Choroid plexus epithelial cell (primary cell): ENCODE measurements at regions not wholly inside any gene's neighbourhood (a gene's known extent, or its start where the extent isn't known, plus 50 kb on each side); places are given as distances from the start of the nearest gene placed in this dataset.

ENCODE experiments used
- DNase-seq: peaks from one replicate; pipeline ENCODE4 v3.0.0-alpha.2; 2010; ENCODE audit warnings: low read depth
- H3K4me3 ChIP-seq: 2 replicates; pipeline ENCODE4 v1.5.1; 2011; ENCODE audit warnings: low read depth, mild to moderate bottlenecking, control low read depth, low read length, moderate library complexity
- TF ChIP-seq, protein P1 (sequence below): conservative IDR thresholded peaks from 2 replicates; pipeline ENCODE4 v1.5.1; 2011; ENCODE audit warnings: low read depth, mild to moderate bottlenecking, control low read depth, inconsistent platforms, low read length, moderate library complexity

DNA sequence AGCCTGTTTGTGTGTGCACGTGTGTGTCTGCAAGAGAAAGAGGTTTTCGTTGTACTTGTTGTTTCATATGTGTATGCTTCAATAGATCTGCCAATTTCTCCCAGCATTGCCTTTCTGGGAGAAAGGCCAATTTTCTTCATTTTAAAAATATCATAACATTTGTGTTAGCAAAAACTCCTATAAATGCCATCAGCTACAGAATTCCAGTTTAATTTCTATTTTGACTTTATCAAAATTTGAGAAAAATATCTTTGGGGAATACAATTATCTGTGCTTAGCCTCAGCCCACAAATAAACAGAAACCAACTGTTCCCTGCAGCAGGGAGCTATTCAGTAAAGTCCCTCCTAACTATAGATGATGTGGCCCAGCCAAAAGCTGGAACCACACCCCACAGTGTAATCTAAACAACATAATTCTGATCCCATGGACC is 68.3 kb upstream of the MGMT start:
- no peak overlapping the region for H3K4me3 ChIP-seq
- TF ChIP-seq, protein P1, sequence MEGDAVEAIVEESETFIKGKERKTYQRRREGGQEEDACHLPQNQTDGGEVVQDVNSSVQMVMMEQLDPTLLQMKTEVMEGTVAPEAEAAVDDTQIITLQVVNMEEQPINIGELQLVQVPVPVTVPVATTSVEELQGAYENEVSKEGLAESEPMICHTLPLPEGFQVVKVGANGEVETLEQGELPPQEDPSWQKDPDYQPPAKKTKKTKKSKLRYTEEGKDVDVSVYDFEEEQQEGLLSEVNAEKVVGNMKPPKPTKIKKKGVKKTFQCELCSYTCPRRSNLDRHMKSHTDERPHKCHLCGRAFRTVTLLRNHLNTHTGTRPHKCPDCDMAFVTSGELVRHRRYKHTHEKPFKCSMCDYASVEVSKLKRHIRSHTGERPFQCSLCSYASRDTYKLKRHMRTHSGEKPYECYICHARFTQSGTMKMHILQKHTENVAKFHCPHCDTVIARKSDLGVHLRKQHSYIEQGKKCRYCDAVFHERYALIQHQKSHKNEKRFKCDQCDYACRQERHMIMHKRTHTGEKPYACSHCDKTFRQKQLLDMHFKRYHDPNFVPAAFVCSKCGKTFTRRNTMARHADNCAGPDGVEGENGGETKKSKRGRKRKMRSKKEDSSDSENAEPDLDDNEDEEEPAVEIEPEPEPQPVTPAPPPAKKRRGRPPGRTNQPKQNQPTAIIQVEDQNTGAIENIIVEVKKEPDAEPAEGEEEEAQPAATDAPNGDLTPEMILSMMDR = no peak
- DNase-seq = no peak

DNA sequence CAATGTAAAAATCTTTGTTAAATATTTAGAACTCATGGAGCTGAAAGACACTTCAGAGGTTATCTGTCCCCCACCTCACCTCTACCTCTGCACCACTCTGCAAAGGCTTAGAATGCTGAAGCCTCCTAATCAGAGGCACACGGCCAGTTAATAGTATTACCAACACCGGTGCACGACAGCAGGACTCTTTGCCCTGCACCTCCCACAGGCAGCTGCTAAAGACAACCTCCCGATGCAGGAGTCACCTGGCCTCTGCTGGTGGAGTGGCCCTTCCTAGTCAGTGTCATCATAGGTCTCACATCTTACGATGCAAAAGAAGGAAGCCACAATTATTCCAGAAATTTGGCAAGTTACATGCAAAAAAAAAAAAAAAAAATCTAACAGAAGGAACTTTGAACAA is 66.6 kb upstream of the MGMT start:
- TF ChIP-seq, protein P1 = no peak
- no peak overlapping the region for H3K4me3 ChIP-seq
- no peak for DNase-seq

- DNase-seq = no peak
- no peak overlapping the region for H3K4me3 ChIP-seq
- TF ChIP-seq, protein P1 = no peak
These were observed 64.6 kb upstream of the MGMT start for GRCh38 chr10:129402459-129402858.

DNA sequence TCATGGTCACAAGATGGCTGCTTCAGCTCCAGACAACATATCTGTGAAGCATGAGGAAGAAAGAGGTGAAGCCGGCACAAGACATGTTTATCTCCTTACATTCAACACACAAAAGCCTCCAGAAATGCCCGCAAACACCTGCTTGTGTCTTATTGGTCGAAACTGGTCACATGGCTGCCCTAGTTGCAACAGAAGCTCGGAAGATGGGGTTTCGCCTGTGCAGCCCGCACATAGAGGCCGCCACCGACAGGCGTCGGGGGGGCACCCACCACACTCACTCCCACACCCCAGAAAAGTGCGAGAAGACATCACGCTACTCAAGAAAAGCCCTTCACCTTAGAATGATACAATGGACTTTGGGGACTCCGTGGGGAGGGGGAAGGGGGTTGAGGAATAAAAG is 63.0 kb upstream of the MGMT start:
- no peak for DNase-seq
- TF ChIP-seq, protein P1 = no peak
- H3K4me3 ChIP-seq = no peak overlapping the region

DNA sequence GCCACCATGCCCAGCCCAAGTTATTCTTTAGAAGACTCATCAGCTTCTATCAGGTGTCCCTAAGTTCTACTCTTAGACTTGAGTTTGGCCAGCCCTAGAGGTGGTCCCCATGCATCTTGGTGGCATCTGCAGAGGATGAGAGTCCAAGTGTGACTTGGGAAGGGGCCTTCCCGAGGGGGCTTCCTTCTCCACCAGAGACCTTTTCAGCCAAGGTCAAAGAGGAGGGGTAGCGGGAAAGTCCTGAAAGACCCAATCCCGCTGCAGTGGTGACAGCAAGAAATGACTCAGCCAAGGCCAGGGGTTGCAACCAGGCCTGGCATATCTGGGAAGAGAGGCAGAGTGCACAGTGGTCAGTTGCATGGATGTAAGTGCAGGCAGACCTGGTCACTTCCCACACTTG is 61.7 kb upstream of the MGMT start:
- no peak overlapping the region for H3K4me3 ChIP-seq
- TF ChIP-seq, protein P1 = no peak
- no peak for DNase-seq

DNA sequence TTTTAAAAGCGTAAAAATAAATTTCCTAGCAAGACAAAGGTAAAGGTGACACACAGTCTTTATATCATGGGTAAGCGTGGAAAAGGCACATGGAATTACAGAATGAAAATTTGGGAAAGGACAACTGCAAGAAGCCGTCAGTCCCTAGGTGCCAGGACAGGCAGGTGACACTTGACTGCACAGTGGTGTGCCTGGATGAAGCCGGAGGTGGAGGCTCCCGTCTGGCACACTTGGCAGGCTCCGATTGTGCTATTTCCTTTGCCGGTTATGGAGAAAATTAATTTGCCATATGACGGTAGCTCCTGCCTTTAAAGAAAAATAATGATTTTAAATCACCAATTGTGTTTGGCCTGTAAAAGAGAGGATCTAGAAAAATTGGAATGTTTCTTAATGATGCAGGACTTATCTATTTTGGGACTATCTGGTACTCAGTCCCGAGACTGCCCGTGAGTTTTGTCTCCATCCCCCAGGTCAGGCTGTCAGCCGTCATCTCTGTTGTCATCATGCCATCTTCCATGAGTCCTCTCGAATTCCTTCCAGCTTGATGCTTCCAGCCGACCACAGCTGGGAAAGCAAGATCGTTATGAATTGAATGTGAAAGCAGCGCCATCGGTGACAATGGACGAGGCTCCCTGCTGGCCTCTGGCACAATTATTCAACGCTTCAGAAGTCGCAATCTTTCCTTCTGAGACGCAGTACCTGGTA is 56.2 kb upstream of the MGMT start:
- DNase-seq = no peak
- no peak overlapping the region for H3K4me3 ChIP-seq
- TF ChIP-seq, protein P1 = no peak

- DNase-seq = no peak
- H3K4me3 ChIP-seq = no peak overlapping the region
- TF ChIP-seq, protein P1 = no peak
These were observed 55.7 kb upstream of the MGMT start for GRCh38 chr10:129411393-129411705.
